ENCODE measurements at regions not wholly inside any gene's neighbourhood (a gene's known extent, or its start where the extent isn't known, plus 50 kb on each side); places are given as distances from the start of the nearest gene placed in this dataset.

DNA sequence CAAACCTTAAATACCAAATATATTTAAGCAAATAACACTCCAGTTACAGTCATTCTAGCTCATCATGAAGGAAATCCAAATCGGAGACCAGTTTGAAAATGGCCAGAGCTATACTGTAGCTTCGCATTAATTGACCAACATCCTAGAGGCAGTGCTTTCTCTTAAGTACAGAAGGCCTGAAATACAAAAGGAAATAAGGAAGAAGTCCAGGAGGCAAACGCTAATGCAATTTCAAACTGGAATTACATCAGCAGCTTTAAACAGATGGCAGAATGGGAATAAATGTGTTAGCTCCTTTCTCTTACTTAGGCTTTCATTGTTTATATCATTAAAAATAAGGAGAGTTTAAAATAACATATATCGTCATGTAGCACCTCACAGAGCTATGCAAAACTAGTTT is 197.0 kb downstream of the SEC61B start:
- TF ChIP-seq POLR2A (IDR thresholded peaks at IDR 0.05; ENCODE audit: low read length): no peak
- TF ChIP-seq RAD21 (conservative IDR thresholded peaks at IDR 0.05 in 1 of 2, IDR thresholded peaks at IDR 0.05 in 1 of 2): no peak
- TF ChIP-seq, protein P1, sequence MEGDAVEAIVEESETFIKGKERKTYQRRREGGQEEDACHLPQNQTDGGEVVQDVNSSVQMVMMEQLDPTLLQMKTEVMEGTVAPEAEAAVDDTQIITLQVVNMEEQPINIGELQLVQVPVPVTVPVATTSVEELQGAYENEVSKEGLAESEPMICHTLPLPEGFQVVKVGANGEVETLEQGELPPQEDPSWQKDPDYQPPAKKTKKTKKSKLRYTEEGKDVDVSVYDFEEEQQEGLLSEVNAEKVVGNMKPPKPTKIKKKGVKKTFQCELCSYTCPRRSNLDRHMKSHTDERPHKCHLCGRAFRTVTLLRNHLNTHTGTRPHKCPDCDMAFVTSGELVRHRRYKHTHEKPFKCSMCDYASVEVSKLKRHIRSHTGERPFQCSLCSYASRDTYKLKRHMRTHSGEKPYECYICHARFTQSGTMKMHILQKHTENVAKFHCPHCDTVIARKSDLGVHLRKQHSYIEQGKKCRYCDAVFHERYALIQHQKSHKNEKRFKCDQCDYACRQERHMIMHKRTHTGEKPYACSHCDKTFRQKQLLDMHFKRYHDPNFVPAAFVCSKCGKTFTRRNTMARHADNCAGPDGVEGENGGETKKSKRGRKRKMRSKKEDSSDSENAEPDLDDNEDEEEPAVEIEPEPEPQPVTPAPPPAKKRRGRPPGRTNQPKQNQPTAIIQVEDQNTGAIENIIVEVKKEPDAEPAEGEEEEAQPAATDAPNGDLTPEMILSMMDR (IDR thresholded peaks at IDR 0.05): no peak
- TF ChIP-seq TP53 (CRISPR knock-in tag; IDR thresholded peaks at IDR 0.05): no peak
- no peak for TF ChIP-seq RFX5 (IDR thresholded peaks at IDR 0.05)
- no peak for TF ChIP-seq EP300 (IDR thresholded peaks at IDR 0.05)
- TF ChIP-seq MAZ (IDR thresholded peaks at IDR 0.05; ENCODE audit: borderline replicate concordance, low read depth, low read length): no peak
- no peak for TF ChIP-seq BHLHE40 (IDR thresholded peaks at IDR 0.05; ENCODE audit: low read depth, low read length)
